ENCODE measurements at regions not wholly inside any gene's neighbourhood (a gene's known extent, or its start where the extent isn't known, plus 50 kb on each side); places are given as distances from the start of the nearest gene placed in this dataset.

GRCh38 chr3:153337369-153337768, 175.3 kb downstream of the RAP2B start:
- TF ChIP-seq CTCF (IDR thresholded peaks at IDR 0.05) (no peak), REST (IDR thresholded peaks at IDR 0.05; ENCODE audit: insufficient read depth in 1 of 2, low read depth in 2 of 2, low read length in 1 of 2) (no peak), POLR2AphosphoS5 (IDR thresholded peaks at IDR 0.05; ENCODE audit: low read depth, low read length) (no peak)

Data from Panc1 (cell line).